NCI-H187 treated with DMSO at 0.1 percent for 48 hours (cell line): ENCODE measurements at regions not wholly inside any gene's neighbourhood (a gene's known extent, or its start where the extent isn't known, plus 50 kb on each side); places are given as distances from the start of the nearest gene placed in this dataset.
"Not testable (repeated sequence)": the region's sequence is repeated elsewhere in the genome, so short reads cannot be mapped to it uniquely, and the experiment has no call there.

ENCODE experiments used
- DNase-seq: peaks from one replicate; lab custom pipeline; 2025; lab: John Stamatoyannopoulos, UW

DNA sequence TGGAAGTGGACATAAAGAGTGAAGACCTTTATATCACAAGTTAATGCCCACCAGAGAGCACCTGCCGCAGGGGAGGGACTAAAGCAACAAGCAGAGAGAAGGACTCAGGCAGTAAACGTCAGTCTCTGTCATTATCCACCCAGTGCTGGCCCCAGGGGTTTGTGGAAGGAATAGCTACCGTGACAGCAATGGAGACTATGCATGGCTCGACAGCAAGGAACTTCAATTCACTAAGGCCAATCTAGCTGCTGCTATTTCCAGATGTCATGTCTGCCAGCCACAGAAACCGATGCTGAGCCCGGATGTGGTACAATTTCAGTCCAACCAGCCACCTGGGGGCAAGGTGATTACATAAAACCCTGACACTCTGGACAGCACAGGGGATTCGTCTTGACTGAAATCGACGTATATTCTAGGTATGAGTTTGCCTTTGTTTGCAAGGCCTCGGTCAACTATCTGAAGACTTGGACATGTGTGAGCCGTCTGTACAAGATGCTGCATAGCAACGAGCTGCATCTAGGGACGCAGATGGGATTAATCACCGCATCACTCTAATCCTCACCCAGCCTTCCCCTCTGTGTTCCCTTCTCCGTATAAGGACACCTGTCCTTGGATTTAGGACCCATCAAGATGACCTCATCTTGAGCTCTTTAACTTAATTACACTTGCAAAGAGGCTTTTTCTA is 154.1 kb upstream of the SH3BP4 start:
- no peak for DNase-seq

DNA sequence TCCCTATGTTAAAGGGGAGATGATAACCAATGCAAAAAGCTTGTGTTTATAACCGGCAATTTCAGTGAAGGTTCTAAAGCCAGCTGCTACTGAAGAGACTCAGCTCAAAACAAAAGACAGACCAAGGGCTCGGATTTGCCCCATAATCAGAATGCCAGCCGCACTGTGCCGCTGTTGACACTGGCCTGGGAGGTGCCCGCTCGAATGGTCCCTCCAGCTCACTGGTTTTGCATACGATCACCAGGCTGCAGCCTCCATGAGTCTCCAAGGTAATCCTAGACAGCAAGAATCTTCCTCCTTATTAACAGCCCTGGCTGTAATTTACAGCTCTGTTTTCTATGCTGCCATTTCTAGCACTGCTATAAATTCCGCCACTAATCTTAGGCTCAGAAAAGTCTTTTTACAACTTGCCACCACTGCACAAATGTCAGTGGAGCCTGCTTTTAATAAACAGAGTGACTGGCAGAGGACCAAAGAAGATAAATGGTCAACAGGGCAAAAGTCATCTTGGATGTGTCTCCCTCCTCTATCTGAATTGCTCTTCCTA is 155.7 kb upstream of the SH3BP4 start:
- no peak for DNase-seq

DNA sequence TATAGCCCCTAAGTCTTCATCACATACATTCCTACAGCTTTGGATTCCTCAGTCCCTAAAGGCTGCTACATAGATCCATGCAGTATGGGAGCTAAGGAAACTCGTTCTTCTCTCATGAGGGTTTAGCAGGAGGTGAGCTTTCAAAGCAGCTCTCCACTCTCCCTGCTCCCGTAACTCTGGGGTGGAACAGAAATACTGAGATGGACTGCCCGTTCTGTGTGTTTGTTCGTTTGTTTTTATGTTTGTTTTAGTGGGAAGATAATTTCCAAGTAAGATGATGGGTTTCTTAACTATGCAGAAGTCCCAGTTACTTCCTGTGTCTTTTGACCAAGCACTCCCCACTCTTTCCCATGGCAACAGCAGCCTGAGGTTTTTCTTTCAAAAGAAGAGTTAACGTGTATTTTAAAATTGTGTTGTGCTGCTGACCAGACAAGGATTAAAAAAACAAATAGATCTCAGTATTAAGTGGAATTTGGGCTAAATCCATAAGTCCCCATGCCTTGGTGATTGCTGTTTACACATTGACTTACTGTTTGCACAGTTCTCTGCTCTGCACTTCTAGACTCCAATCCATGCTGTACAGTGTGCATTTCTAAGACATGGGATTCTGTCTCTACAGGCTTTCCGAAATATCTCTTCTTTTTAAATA is 156.4 kb upstream of the SH3BP4 start:
- DNase-seq, result no peak

DNA sequence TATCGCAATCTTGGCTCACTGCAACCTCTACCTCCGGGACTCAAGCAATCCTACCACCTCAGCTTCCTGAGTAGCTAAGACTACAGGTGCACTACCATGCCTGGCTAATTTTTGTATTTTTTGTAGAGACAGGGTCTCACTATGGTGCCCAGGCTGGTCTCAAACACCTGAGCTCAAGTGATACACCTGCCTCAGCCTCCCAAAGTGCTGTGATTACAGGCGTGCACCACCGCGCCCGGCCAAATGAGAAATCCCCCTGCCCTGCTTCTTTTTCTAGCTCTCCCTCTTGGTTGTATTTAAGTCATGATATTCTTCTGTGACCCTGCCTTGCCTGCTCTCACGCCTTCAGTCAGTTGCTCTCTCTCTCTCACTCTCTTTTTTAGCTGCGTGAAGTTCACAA is 157.0 kb upstream of the SH3BP4 start:
- no peak for DNase-seq

DNA sequence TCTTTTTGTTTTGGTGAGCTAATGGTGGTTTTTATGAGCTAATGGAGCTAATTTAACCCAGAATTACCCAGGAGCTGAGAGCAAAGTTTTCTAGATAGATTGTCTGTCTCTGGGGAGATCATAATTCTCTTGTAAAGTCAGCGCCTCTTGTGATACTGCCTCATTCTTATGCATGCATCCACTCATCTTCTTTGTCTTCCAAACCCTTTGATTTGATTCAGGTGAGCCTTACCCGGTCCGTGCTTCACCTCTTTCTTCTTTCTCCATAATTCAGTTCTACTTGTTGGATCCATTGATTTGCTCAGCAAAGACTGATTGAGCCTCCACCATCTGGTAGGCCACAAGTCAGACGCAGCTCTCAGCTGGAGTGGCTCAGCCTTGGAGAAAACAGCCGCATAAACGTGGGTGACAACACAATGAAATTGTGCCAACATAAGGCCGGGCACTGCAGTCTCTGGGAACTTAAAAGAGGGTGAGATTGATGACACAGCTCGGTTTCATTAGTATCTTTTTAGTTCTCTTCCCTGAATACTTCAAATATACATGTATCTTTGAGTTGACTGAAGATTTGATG is 158.5 kb upstream of the SH3BP4 start:
- DNase-seq, result no peak

DNA sequence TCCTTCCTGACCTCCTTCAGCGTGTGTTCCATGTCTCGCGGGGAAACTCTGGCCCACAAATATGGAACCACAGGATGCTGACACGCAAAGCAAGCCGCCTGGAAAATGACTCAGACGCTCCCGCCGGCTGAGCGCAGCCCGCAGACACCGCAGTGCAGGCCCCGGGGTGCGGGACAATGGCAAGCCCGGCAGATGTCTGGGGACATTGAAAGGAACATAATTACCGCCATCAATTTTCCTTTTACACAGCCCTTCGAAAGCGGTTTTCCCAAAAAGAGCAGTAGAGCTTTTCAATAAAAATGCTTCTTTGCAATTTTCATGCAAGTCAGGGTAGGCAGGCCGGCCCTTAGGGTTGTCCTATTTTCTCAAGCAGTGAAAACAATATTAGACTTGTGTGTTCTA is 159.2 kb upstream of the SH3BP4 start:
- DNase-seq, result no peak

DNA sequence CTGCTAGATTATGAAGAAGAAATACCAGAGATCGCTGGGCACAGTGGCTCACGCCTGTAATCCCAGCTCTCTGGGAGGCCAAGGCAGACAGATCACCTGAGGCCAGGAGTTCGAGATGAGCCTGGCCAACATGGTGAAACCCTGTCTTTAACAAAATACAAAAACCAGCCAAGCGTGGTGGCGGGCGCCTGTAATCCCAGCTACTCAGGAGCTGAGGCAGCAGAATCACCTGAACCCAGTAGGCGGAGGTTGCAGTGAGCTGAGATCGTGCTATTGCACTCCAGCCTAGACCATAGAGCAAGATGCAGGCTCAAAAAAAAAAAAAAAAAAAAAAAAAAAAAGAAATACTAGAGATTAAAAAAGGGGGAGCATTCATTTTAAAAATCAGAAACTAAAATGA is 159.7 kb upstream of the SH3BP4 start:
- DNase-seq, result not testable (repeated sequence)

DNA sequence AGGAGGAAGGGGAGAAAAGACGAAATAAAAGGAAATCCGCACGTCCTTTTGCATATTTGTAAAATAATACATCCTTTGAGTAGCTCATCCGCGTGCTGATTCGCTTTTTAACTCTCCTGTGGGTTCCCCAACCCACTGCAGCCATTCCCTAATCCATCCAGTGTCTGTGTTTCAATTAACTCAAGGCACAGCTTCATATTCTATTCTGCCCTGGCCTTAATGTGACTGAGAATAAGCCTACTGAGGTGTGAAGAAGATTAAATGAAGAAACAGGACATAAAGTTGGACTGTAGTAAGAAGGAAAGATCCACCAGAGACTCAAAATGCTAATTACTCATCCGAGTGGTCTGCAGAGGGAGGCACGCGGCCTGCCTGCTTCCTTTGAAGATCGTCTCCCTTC is 161.4 kb upstream of the SH3BP4 start:
- DNase-seq, result no peak

DNA sequence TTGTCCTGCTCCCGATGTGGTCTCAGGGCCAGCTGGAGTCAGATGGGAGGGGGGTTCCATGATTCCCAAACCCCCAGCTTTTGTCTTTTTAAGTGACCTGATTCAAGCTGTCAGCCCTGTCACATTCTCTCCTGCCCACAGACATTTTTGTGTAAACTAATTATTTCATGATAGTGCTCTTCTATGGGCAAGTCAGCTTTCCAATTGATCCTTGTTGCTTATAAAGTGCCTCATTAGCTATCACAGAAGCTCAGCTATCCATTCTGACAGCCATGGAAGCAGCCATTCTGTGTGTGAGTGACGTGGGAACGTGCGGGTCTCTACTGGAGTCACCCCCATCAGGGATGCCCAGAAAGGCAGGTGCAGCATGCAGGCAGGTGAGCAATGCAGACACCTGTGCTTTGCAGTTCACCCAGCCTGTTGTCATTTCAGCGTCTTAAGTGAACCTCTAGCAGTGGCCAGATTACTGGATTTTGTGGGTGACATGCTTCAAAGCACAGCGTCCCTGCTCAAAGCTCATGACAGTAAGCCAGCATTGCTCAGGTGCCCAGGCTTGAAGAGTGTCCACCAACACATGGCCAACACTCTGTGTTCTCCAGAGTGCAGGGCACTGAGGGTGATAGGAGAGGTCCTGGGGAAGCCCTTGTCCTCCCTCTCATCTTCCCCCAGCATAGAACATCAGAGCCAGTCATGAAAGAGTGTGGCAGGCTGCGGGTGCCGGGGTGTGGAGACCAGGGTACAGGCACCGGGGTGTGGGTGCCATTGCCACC is 162.1 kb upstream of the SH3BP4 start:
- no peak for DNase-seq

DNA sequence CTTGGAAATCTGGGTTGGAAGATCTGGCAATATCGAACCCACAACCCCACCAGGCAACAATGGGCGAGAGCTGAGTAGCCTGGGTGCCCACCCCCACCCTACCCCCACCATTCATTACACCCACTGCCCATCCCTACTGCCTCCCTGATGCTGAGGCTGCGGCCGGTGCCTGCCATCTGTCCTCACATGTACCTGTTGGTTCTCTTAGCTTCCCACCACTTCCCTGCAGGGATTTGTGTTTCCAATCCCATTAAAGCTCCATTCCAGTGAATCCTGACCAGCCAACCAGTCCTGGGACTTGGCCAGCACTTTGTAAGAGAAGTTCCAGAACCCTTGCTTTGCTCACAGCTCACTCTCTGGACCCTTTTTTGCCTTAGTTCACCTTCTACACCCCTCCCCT is 163.0 kb upstream of the SH3BP4 start:
- DNase-seq, result no peak

DNA sequence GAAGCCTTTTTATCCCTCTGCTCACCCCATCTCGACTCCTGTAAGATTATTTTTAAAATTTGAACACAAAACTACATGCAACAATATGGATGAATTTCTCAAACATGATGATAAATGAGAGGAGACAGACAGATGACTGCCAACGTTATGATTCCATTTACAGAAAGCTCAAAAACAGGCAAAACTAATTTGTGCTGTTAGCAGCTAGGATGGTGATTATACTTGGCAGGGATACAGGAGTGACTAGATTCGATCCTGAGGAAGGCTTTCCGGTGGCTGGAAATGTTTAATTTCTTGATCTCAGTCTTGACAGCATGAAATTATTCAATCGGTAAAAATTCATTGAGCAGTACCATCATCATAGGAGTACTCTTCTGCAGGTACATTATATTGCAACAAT is 163.4 kb upstream of the SH3BP4 start:
- no peak for DNase-seq

DNA sequence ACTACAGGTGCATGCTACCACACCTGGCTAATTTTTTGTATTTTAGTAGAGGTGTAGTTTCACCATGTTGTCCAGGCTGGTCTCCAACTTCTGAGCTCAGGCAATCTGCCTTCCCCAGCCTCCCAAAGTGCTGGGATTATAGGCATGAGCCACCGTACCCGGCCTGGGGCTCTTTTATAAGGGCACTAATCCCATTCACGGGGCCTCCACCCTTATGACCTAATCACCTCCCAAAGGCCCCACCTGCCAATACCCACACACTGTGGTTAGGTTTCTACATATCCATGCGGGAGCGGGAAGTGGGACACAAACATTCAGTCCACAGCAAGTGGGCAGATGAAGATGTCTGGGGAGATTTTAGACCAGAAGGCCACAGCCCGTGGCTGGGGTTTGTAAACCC is 164.7 kb upstream of the SH3BP4 start:
- no peak for DNase-seq

DNA sequence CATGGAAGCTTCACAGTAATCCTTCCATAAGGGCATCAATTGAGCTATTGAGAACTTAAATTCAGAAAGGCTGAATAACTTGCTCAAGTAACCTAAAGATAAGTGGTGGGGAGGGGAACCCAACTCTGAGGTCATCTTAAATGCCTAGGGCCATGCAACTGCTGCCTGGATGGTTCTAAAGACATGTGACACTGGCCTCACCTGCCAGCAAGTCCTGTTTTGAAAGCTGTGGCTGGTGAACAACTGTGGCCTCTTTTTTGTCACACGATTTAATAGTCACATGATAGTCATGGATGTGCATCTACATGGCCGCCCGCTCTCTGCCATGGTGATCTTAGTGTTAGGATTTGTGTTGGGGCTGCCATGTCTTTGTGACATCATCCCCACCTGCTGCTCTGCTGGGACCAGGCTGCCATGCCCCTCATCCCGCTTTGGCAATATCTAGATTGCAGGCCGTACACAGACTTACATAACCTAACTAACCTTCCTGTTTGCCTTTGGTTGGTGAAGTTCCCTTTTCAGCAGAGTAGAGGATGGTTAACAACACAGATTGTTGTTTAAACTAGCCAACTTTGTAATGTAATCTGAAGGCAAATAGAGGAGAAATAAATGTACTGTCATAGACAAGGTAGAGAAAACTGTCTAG is 177.9 kb upstream of the SH3BP4 start:
- no peak for DNase-seq

DNA sequence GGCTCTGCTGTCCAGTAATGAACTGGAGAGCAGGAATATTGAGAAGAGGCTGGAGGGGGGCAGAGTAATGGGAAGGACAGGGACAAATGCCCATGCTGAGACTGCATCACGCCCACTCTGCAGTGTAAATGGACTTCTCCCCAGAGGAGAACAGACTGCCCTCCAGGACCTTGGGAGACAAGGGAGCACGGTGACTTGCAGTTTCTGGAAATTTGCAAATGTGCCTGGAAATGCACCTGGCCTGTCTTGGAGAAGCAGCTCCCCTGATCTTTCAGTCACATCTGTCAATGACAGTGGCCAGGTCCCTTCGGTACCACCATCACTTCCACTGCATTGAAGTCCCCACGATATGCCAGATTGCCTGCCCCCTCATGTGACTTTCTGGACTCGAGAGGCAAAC is 178.7 kb upstream of the SH3BP4 start:
- no peak for DNase-seq

DNA sequence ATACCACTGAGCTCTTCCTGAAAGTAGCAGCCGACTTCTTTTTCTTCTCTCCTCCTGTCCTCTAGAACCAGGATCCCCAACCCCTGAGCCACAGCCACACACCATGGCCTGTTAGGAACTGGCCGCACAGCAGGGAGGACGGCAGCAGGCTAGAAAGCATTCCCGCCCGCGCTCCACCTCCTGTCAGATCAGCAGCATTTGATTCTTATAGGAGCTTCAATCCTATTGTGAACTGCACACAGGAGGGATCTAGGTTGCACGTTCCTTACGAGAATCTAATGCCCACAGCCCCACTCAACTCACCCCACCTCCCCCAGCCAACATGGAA is 179.1 kb upstream of the SH3BP4 start:
- DNase-seq, result no peak

DNA sequence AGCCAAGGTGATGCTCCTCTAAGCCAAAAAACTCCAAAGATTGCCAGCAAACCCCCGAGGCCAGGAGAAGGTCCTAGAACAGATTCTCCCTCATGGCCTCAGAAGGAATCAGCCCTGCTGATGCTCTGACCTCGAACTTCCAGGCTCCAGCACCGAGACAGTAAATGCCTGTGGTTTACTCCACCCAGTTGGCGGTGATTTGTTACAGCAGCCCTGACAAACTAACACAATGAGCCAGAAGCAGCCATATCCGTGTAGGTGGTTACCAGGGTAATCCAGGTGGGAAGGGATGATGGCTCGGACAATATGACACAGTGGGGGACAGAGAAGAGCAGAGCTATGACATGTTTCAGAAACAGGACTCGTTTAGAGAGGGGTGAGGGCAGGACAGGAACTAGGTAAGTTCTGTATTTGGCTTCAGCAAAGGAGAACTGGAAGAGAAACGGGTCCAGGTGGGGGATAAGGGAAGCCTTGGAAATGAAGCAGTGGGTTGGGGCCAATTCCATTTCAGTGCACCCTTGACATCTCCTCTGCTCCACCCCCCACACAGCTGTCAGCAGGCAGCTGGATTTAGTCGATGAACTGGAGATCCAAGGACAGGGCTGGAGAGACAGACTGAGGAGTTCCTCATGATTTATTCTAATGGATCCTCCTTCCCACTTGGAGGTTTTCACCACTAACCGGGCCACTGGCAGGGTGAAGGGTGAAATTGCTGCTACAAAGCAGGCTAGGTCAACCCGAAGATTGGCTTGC is 179.7 kb upstream of the SH3BP4 start:
- DNase-seq, result no peak

DNA sequence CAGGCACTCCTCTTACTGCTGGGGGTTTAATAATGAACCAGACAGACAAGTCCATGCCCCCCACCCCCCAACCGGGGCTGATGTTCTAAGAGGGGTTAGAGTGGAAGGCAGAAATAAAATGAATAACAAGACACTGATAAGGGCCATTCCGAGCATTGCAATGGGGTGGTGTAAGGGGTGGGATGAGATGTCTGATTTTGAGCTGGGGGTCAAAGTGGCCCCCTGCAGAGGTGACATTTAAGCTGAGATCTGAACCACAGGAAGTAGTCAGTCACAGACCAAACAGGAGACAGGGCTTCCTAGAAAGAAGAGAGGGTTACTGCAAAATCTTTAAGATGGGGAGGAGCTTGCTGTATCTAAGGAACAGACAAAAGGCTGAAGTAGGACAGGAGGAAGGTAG is 180.6 kb upstream of the SH3BP4 start:
- no peak for DNase-seq

DNA sequence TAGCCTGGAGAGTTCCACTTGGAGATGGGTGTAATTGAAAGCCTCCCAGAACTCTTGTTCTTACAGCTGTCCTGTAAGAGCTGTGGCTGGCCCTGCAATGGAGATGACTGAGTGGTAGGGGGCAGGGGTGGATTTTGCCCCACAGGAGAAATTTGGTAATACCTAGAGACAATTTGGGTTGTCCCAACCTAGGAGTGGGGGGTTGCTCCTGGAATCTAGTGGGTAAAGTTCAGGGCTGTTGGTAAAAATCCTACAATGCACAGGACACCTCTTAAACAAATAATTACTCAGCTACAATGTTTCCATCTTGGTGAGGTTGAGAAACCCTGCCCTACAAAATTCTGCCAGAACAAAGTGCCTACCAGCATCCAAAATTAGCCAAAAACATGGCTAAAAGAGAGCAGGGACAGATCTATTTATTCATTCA is 181.1 kb upstream of the SH3BP4 start:
- no peak for DNase-seq

DNA sequence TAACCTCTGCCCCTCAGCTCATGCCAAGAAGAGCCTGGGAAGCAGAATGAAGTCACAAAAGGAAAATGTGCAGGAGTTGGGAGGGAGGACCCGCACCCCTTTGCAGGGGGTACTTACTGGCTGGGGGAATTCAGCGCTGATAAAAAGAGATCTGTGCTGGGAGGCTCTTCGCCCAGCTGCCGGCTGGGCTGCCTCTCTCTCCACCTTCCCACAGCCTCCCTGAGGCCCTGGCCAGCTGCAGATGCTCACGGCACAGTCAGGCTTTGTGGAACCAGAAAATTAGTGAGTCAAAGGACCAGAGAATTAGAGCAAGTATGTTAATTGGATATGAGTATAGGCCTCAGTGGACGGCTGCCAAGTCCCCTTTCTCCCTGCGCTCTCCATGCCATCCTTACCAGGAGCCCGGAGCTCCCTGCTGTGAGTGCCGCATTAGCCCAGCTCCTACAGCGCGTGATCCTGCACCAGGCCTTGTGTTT is 181.7 kb upstream of the SH3BP4 start:
- no peak for DNase-seq

DNA sequence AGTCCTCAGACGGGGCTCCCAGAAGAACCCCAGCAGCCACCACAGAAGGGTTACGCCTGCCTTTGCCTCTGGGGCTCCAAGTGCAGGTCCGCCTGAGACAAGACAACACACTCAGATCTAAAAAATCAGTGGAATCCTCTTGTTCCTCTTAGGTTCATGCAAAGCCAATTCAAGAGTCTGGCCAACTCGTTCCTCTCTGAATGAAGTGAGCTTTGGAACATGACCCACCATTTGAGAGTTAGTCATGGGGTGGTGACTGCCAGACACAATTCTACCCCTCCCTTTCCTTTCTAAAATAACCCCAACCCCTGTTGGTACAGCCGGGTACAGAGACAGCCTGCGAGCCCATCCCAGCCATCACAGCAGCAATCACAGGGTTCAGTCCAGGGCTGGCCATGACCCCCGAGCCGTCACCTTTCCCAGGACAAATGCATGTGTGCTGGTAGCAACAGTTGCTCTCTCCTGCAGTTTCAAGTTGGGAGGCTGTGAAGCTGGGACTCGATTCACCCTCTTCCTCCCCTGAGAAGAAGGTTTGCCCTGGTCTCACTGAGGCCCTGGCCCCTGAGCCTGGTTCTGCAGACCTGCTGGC is 183.1 kb upstream of the SH3BP4 start:
- no peak for DNase-seq

DNA sequence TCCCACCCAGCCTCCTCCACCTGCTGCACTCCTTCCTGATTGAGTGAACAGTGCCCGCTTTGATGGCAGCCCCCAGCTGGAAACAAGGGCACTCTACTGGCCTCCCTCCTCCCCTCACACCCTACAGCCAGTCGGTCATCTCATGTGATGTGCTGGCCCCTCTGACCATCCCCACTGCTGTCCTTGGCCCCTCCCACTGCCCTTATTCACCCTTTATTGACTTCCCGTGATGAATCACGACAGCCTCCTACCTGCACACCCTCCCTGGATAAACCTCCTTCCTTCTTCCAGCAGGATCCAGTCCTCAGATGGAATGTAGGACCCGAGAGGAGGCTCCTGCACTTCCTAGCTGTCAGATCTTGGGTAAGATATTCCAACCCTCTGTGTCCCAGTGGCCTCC is 186.5 kb upstream of the SH3BP4 start:
- no peak for DNase-seq
